Stimulated activated CD4-positive, alpha-beta T cell treated with anti-CD3 and anti-CD28 coated beads, Interleukin-12 subunit alpha, Interleukin-12 subunit beta, amount 100 ng/mL, for 24 hours (primary cell): ENCODE measurements at regions not wholly inside any gene's neighbourhood (a gene's known extent, or its start where the extent isn't known, plus 50 kb on each side); places are given as distances from the start of the nearest gene placed in this dataset.
"Not testable (repeated sequence)": the region's sequence is repeated elsewhere in the genome, so short reads cannot be mapped to it uniquely, and the experiment has no call there.

Experiments used
- DNase-seq, 2 experiments: peaks; one replicate each; pipeline ENCODE4 v3.0.0-alpha.2; 2020; ENCODE audit warnings: low read depth in 2 of 2

GRCh38 chr3:159655202-159655601 lies 333.4 kb upstream of the IL12A start:
- DNase-seq = no peak

GRCh38 chr3:159657176-159657575 lies 331.5 kb upstream of the IL12A start:
- no peak for DNase-seq

- DNase-seq = no peak
Observed at GRCh38 chr3:159657629-159658028, 331.0 kb upstream of the IL12A start.

- DNase-seq = no peak
Observed at GRCh38 chr3:159660326-159660725, 328.3 kb upstream of the IL12A start.

GRCh38 chr3:159660901-159661300 lies 327.7 kb upstream of the IL12A start:
- DNase-seq = no peak

GRCh38 chr3:159662549-159662948 lies 326.1 kb upstream of the IL12A start:
- no peak for DNase-seq

GRCh38 chr3:159664006-159664405 lies 324.6 kb upstream of the IL12A start:
- DNase-seq = no peak

GRCh38 chr3:159664653-159665052 lies 324.0 kb upstream of the IL12A start:
- DNase-seq = no peak

GRCh38 chr3:159667261-159667660 lies 321.4 kb upstream of the IL12A start:
- DNase-seq = no peak

GRCh38 chr3:159668461-159668860 lies 320.2 kb upstream of the IL12A start:
- no peak for DNase-seq

- DNase-seq = no peak
Observed at GRCh38 chr3:159668990-159669476, 319.6 kb upstream of the IL12A start.

GRCh38 chr3:159669766-159670165 lies 318.9 kb upstream of the IL12A start:
- no peak for DNase-seq

GRCh38 chr3:159672728-159673688 lies 315.6 kb upstream of the IL12A start:
- no peak for DNase-seq

GRCh38 chr3:159674583-159674982 lies 314.1 kb upstream of the IL12A start:
- no peak for DNase-seq

- no peak for DNase-seq
Observed at GRCh38 chr3:159675285-159675684, 313.4 kb upstream of the IL12A start.

- DNase-seq = no peak
Observed at GRCh38 chr3:159679900-159680299, 308.7 kb upstream of the IL12A start.

GRCh38 chr3:159681717-159682116 lies 306.9 kb upstream of the IL12A start:
- DNase-seq = not testable (repeated sequence)

- no peak for DNase-seq
Observed at GRCh38 chr3:159685801-159686200, 302.8 kb upstream of the IL12A start.

GRCh38 chr3:159693226-159693625 lies 295.4 kb upstream of the IL12A start:
- DNase-seq = no peak

GRCh38 chr3:159711560-159712333 lies 276.9 kb upstream of the IL12A start:
- DNase-seq = no peak

- no peak for DNase-seq
Observed at GRCh38 chr3:159721324-159721723, 267.3 kb upstream of the IL12A start.

- DNase-seq = no peak
Observed at GRCh38 chr3:159723295-159723694, 265.3 kb upstream of the IL12A start.

- DNase-seq = no peak
Observed at GRCh38 chr3:159724627-159725026, 264.0 kb upstream of the IL12A start.
